Astrocyte of the cerebellum (primary cell): ENCODE measurements at regions not wholly inside any gene's neighbourhood (a gene's known extent, or its start where the extent isn't known, plus 50 kb on each side); places are given as distances from the start of the nearest gene placed in this dataset.

Experiments used
- DNase-seq: peaks from one replicate; pipeline ENCODE4 v3.0.0-alpha.2; 2011; ENCODE audit warnings: low read depth
- H3K4me3 ChIP-seq: 2 replicates; pipeline ENCODE4 v1.5.1; 2011; ENCODE audit warnings: mild to moderate bottlenecking, low read depth, low read length, moderate library complexity
- CTCF ChIP-seq: IDR thresholded peaks from 2 replicates; pipeline ENCODE4 v1.5.1; 2012; ENCODE audit warnings: low read length, low read depth, moderate library complexity, mild to moderate bottlenecking; ENCODE audit errors: missing control alignments
- in situ Hi-C: cut with HindIII; loops from 2 replicates; pipeline ENCODE4 v1.10.0; 2017; ENCODE audit warnings: low sequenced_read_pairs

GRCh38 chr6:93786474-93787330 lies 367.3 kb upstream of the EPHA7 start:
- TF ChIP-seq CTCF: no peak
- in situ Hi-C loops: no loop called here
- no peak overlapping the region for H3K4me3 ChIP-seq
- no peak for DNase-seq

GRCh38 chr6:93785694-93786030 lies 366.3 kb upstream of the EPHA7 start:
- in situ Hi-C loops: no loop called here
- H3K4me3 ChIP-seq: no peak overlapping the region
- DNase-seq: no peak
- no peak for TF ChIP-seq CTCF

- H3K4me3 ChIP-seq: peak overlapping the region; percentile 6
- in situ Hi-C loops: no loop called here
- DNase-seq: peak; percentile 75
- no peak for TF ChIP-seq CTCF
Observed at GRCh38 chr6:93784794-93785693, 365.7 kb upstream of the EPHA7 start.

- H3K4me3 ChIP-seq: no peak overlapping the region
- no peak for TF ChIP-seq CTCF
- in situ Hi-C loops: no loop called here
- no peak for DNase-seq
Observed at GRCh38 chr6:93779086-93779841, 359.9 kb upstream of the EPHA7 start.

GRCh38 chr6:93759190-93759589 lies 339.8 kb upstream of the EPHA7 start:
- no peak overlapping the region for H3K4me3 ChIP-seq
- TF ChIP-seq CTCF: no peak
- in situ Hi-C loops: no loop called here
- no peak for DNase-seq

GRCh38 chr6:93751969-93752368 lies 332.6 kb upstream of the EPHA7 start:
- no peak overlapping the region for H3K4me3 ChIP-seq
- DNase-seq: no peak
- no peak for TF ChIP-seq CTCF
- in situ Hi-C loops: no loop called here
